A172 (cell line): ENCODE measurements at regions not wholly inside any gene's neighbourhood (a gene's known extent, or its start where the extent isn't known, plus 50 kb on each side); places are given as distances from the start of the nearest gene placed in this dataset.

ENCODE experiments used
- DNase-seq: peaks from one replicate; pipeline ENCODE4 v3.0.0-alpha.2; 2015; ENCODE audit warnings: low spot score

DNA sequence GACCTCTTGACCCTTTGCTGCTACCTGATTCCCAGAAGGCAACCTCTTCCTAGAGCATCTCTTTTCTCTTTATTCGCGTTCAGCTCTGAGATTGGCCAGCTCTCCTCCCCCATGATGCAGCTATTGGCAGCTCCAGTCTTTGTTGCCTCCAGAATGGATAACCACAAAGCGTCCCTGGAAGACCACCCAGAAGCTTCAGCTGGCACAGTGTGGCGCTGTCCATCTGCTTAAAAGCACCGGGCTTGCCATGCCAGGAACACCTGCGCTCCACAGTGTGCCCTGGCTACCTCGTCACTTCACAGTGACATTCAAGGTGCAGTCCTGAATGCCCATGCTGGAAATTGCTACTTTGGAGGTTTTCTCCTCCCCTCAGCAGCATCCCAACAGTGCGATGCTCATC lies 353.9 kb downstream of the LMO4 start:
- no peak for DNase-seq

GRCh38 chr1:87683196-87683956 lies 354.7 kb downstream of the LMO4 start:
- no peak for DNase-seq

DNA sequence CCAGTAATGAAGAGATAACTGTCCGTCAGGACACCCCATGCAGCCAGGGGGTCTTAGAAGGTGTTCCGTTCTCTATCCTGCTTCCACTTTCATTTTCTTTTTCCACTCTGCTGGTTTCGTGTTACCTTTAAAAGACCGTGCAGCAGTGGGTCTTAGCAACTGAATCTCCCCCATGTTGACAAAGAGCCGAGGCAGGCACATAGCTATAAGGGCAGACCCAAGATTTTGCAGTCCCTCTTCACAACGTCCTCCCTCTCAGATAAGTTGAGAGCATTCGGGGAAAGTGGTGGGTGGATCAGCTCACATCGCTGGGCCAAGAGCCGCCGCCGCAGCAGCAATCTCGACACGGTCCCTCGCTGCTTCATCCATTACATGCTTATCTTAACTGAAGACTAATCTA lies 355.5 kb downstream of the LMO4 start:
- DNase-seq = peak; percentile 14

DNA sequence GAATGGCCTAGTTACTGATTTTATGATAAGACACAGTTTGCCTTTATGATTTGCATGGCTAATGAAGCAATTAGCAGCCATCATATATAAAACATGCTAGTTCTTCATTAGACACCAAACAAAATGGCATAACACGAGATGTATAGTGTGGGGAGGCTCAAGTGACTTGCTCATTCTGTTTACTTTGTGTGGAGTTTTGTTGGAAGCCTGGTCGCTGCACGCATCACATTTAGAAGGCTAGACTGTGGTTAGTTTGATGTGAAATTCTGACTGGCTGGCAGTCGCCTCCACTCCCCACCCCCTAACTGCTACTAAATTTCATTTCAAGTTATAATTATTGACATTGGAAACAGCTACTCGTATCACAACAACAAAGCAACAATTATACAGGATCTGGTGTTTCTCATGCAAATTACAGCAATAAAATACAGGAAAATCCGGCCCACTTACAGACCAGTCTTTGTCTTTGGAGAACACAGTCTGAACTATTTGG lies 356.1 kb downstream of the LMO4 start:
- peak; percentile 16 for DNase-seq

- no peak for DNase-seq
These were observed 356.8 kb downstream of the LMO4 start for GRCh38 chr1:87685311-87686135.

DNA sequence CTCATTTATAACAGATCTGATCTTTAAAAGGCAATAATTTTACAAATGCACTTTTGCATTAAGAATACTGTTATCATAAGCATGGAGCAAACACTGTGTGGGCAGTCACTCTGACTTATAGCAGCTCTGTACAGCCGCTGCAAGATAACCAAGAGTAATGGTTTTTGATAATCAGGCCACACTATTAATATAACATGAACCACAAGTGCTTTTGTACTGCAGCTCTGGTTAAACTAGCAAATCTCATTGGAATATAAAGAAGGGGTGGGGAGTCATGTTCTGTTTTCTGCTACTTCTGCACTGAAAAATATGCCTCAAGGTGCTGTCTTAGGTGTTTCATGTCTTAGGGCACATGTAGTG lies 357.4 kb downstream of the LMO4 start:
- DNase-seq = no peak

DNA sequence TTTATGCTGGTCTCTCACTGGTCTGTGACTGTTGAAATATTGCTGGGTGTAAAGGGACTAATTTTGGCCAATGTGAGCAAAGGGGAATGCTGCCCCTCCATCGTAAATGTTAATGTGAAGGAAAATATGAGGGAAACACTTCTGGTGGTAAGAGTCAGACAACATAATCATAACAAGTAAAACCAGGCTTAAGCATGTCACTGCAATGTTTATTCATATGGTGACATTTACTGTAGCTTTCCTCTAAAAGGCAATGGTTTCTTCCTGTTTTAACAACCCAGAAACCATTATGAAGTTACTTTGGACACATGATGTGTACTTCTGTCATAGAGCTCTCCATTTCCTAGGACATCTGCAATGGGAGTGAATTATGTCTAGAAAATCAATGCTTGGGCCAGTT lies 358.0 kb downstream of the LMO4 start:
- DNase-seq = no peak

DNA sequence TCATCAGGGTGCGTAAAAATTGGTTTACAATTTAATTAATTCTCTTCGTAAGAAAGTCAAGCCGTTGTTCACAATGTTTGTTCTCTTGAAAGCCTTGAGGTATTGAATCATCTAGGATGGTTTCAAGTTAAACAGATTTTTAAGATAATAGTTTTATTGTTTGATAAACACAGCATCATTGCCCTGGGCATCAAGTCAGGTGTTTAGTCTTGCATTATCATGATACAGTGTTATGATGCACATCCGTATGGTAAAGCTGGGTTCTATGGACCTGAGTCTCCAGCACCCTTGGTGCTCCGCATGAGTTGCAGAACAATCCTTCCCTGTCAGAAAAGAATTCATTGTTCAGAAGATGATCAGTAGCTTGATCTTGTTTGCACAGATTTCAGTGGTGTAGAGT lies 359.5 kb downstream of the LMO4 start:
- DNase-seq = no peak

- DNase-seq = no peak
These were observed 360.8 kb downstream of the LMO4 start for GRCh38 chr1:87689487-87689886.

- DNase-seq = no peak
These were observed 367.8 kb downstream of the LMO4 start for GRCh38 chr1:87696483-87696882.

DNA sequence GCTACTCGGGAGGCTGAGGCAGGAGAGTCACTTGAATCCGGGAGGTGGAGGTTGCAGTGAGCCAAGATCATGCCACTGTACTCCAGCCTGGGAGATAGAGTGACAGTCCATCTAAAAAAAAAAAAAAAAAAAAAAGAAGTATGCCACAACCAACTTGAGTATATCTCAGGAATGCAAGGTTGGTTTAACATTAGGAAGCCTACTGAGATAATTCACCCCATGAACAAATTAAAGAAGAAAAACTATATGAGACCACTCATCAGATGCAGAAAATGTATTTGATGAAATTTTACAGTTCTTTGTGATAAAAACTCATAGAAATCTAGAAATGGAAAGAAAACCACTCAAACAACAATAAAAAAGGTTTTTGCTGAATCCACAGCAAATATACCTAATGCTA lies 373.8 kb downstream of the LMO4 start:
- no peak for DNase-seq

DNA sequence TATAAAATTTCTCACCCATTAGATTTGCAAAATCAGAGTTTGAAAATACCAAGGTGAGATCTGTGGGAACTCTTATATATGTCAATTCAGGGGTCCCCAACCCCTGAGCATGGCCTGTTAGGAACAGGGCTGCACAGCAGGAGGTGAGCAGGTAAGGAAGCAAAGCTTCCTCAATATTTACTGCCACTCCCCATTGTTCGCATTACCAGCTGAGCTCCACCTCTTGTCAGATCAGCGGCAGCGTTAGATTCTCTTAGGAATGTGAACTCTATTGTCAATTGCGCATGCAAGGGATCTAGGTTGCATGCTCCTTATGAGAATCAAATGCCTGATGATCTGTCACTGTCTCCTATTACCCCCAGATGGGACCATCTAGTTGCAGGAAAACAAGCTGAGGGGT lies 376.6 kb downstream of the LMO4 start:
- no peak for DNase-seq

GRCh38 chr1:87706203-87706602 lies 377.5 kb downstream of the LMO4 start:
- peak; percentile 55 for DNase-seq

- peak; percentile 15 for DNase-seq
These were observed 378.1 kb downstream of the LMO4 start for GRCh38 chr1:87706779-87707228.

DNA sequence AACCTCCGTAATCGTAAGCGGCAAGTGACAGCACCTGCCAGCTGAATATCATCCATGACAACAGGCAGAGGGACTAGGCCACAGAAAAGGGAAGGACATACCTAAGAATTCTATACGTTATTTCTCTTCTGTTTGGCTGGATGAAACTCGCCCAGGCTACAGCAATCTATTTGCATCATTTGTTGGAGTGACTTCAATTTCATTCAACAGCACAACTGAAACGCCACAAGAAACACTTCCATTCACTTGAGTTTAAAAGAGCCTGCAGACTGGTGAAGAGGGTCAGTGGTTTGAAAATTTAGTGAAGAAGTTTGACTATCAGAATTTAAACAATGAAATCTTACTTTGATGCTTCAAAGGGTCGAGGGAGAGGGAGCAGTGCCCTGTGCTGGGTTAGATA lies 378.7 kb downstream of the LMO4 start:
- no peak for DNase-seq

DNA sequence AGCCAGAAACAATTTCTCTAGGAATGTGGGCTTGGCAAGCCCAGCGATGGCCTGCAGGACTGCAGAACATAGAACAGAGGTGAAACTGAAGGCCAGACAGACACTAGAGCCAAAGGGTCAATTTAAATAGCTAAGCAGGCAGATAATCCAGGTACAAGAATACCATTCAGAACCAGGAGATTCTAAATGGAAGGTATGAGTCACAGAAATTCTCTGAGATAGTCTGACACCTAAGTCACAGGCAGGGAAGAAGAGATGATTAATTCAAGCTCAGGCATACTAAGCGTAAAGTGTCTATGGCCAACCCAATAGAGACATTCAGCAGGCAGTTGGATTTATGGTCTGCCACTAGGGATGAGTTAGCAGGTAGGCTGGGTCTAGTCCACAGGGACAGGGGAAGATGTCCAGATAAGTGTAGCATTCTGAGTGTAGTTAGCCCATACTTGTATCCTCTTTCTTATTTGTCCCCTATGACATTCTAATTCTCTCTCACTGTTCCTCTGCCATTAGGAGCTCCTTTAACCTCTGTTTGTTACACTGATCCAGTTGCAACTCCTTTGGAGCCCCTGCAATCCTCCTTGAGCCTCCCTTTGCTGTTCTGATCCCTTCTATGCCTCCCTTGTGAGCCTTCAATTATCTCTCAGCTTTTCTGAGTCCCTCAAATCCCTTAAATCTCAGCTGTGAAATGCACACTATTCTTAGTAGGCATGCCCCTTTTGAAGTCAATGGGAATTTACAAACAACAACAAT lies 383.8 kb downstream of the LMO4 start:
- DNase-seq = peak; percentile 13

DNA sequence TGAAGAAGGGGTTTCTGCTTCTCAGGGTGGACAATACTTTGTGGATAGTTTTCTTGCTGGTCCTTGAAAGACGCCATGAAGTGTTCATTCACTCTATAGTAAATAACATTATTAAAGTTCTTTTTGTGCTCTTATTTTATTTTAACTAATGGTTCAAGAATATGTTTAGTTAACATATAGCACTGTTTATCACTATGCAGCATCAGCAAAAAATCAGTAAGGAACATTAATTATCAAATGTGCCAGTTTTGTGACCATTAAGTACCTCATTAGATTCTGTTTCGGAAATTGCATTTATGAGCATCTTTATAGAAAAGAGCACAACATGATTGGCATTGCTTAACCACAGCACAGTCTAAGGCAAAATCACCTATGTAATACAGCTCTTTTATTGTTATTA lies 385.6 kb downstream of the LMO4 start:
- no peak for DNase-seq

DNA sequence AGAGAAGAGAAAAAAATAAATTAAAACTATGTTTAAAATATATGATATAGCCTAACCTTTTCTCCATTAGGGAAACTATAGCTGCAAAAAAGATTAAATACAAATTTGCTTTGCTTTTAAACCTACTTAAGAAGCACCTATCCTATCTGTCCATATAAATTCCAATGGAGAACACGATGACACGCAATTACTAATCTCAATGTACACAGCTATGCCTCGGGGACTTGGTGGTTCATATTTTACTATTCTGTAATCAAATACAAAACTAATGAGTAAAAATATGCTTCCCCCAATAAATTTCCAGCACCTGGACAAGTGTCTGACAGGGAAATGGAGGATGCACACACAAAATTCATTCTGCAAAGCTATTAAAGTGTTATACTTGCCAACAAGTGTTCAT lies 386.4 kb downstream of the LMO4 start:
- DNase-seq = no peak

DNA sequence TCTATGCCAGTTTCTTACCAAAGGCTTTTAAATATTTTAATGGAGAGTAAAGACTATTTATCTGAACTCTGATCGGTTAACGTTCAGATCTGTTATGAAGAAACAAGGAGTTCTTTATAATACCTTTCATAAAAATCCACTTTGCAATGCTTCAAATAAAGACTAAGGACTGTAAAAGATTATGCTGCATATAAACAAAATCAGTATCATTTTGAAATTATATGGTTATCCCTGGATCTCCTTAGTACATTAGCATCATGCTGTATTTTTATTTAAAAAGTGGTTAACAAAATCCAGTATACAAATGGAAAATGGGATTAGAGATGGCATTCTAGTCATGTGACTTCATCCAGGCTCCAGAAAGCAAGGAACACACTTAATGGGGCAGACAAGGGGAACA lies 386.8 kb downstream of the LMO4 start:
- no peak for DNase-seq

GRCh38 chr1:87717157-87717670 lies 388.5 kb downstream of the LMO4 start:
- no peak for DNase-seq

DNA sequence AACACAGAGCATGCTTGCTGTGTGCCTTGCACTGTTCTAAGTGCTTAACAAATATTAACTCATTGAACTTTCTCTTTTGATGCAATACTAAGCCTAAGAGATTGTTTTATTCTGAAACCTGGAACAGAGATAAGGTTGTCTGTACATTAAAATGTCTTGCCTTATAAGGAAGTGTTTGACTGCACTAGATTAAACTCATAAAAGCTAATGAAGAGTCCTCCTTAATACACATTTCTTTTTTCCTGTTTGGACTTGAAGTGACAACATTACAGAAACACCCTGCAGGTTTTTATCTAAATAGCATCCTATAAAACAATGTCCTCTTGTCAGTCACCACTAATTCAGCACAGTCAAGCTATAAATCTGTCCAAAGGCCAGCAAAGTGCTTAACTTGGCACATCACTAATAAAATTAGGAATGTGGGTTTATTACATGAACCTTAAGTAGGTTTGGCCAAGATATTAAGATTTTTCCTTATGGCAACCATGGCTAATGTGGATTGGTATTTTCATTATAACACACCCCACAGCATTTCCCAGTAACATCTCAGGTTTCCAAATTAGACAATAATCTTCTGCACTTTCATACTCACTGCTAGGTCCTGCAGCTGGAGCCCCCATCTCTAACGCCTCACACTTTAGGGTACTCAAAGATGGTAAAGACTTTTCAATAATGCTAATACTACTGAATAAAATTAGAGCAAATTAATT lies 389.7 kb downstream of the LMO4 start:
- DNase-seq = peak; percentile 34

GRCh38 chr1:87719658-87720057 lies 391.0 kb downstream of the LMO4 start:
- no peak for DNase-seq
